H1 (cell line): ENCODE measurements at regions not wholly inside any gene's neighbourhood (a gene's known extent, or its start where the extent isn't known, plus 50 kb on each side); places are given as distances from the start of the nearest gene placed in this dataset.

Experiments used
- CTCF ChIA-PET: fragments of 300-600 bp; sonication (Branson Sonifier 250); formaldehyde crosslinking; loops from one replicate; lab custom pipeline; 2021; ENCODE audit not compliant: partially characterized antibody; lab: Charles Lee
- POLR2A ChIA-PET: fragments of 300-600 bp; sonication (Branson Sonifier 250); formaldehyde crosslinking; loops from one replicate; lab custom pipeline; 2021; ENCODE audit warnings: inconsistent platforms; ENCODE audit not compliant: partially characterized antibody; lab: Charles Lee
- DNase-seq, 2 experiments: peaks; one replicate each; pipeline versions ENCODE4 v3.0.0 to v3.0.0-alpha.2; 2010 to 2022; ENCODE audit warnings: low spot score in 2 of 2, low read depth in 1 of 2, mixed read lengths in 1 of 2
- FAIRE-seq: peaks from 2 replicates; lab custom pipeline; 2011; peaks lifted over from hg19 to GRCh38; lab: Jason Lieb, UNC
- H2AFZ ChIP-seq: 2 replicates; pipeline ENCODE4 v1.8.1; 2012; ENCODE audit warnings: low read length, inconsistent platforms
- H2AK5ac ChIP-seq: 2 replicates; pipeline ENCODE4 v1.6.1; 2013; ENCODE audit warnings: low read depth, low read length
- H2BK120ac ChIP-seq: replicated peaks from 2 replicates; pipeline ENCODE3; 2013; ENCODE audit warnings: low read depth, low read length, inconsistent platforms
- H2BK12ac ChIP-seq: 2 replicates; pipeline ENCODE4 v1.6.1; 2013; ENCODE audit warnings: low read depth, low read length
- H2BK15ac ChIP-seq: 2 replicates; pipeline ENCODE4 v1.6.1; 2013; ENCODE audit warnings: low read length
- H2BK20ac ChIP-seq: 2 replicates; pipeline ENCODE4 v1.6.1; 2013; ENCODE audit warnings: low read length
- H2BK5ac ChIP-seq: 2 replicates; pipeline ENCODE4 v1.6.1; 2013; ENCODE audit warnings: low read depth, low read length
- H3K14ac ChIP-seq: 2 replicates; pipeline ENCODE4 v1.6.1; 2013; ENCODE audit warnings: inconsistent platforms; ENCODE audit not compliant: insufficient read length
- H3K18ac ChIP-seq: 2 replicates; pipeline ENCODE4 v1.6.1; 2013; ENCODE audit warnings: low read length; ENCODE audit errors: extremely low read depth
- H3K23ac ChIP-seq: 2 replicates; pipeline ENCODE4 v1.6.1; 2013; ENCODE audit warnings: inconsistent platforms; ENCODE audit not compliant: insufficient read length
- H3K23me2 ChIP-seq: 2 replicates; pipeline ENCODE4 v1.6.1; 2013; ENCODE audit warnings: low read depth, low read length
- H3K27ac ChIP-seq: 2 replicates; pipeline ENCODE4 v1.6.1; 2011; ENCODE audit warnings: low read depth, low read length, inconsistent platforms
- H3K27me3 ChIP-seq, 4 experiments: replicated peaks in 1 of 4; 1 replicate in 1 of 4; 2 replicates in 3 of 4; pipeline versions ENCODE4 v1.6.1 to v1.8.1; 2011 to 2013; ENCODE audit warnings: low read length in 3 of 4, mild to moderate bottlenecking in 3 of 4, inconsistent platforms in 2 of 4, mixed read lengths in 2 of 4, moderate library complexity in 1 of 4; ENCODE audit not compliant: control insufficient read depth in 3 of 4, insufficient read depth in 3 of 4; ENCODE audit errors: extremely low read depth in 1 of 4
- H3K36me3 ChIP-seq, 4 experiments: 2 replicates each; pipeline versions ENCODE4 v1.6.1 to v1.8.1; 2011 to 2013; ENCODE audit warnings: mild to moderate bottlenecking in 4 of 4, low read length in 3 of 4, moderate library complexity in 2 of 4, control low read depth in 1 of 4, inconsistent platforms in 1 of 4; ENCODE audit not compliant: insufficient read depth in 4 of 4, control insufficient read depth in 2 of 4
- H3K4ac ChIP-seq: replicated peaks from 2 replicates; pipeline ENCODE3; 2013; ENCODE audit warnings: low read length, low read depth, mixed read lengths, inconsistent platforms; ENCODE audit not compliant: insufficient read length
- H3K4me1 ChIP-seq, 4 experiments: replicated peaks in 1 of 4; 1 replicate in 1 of 4; 2 replicates in 3 of 4; pipeline versions ENCODE4 v1.6.1 to v1.8.1; 2011 to 2013; ENCODE audit warnings: low read length in 3 of 4, inconsistent platforms in 2 of 4, mixed read lengths in 1 of 4; ENCODE audit not compliant: insufficient read depth in 4 of 4, control insufficient read depth in 3 of 4
- H3K4me2 ChIP-seq, 2 experiments: 2 replicates each; pipeline versions ENCODE4 v1.6.1 to v1.8.1; 2011 to 2013; ENCODE audit warnings: low read depth in 2 of 2, low read length in 2 of 2, control low read depth in 1 of 2, inconsistent platforms in 1 of 2, mild to moderate bottlenecking in 1 of 2; ENCODE audit not compliant: insufficient read depth in 1 of 2
- H3K4me3 ChIP-seq, 4 experiments: fragments of 200-600, 300-600 bp in 1 of 4; sonication (generic), shearing (Covaris generic), sonication (Bioruptor Twin) in 1 of 4; 2 replicates each; pipeline versions ENCODE4 v1.5.1 to v1.8.1; 2011 to 2016; ENCODE audit warnings: low read length in 4 of 4, low read depth in 3 of 4, control low read depth in 2 of 4, inconsistent platforms in 2 of 4, mild to moderate bottlenecking in 2 of 4, mixed read lengths in 1 of 4, moderate library complexity in 1 of 4; ENCODE audit not compliant: insufficient read depth in 2 of 4; ENCODE audit errors: extremely low read depth in 1 of 4
- H3K56ac ChIP-seq: replicated peaks from 2 replicates; pipeline ENCODE3; 2013; ENCODE audit warnings: low read depth, mild to moderate bottlenecking, mixed read lengths, low read length, inconsistent platforms; ENCODE audit not compliant: insufficient read length
- H3K79me1 ChIP-seq: 2 replicates; pipeline ENCODE4 v1.6.1; 2013; ENCODE audit warnings: low read depth, low read length, control low read depth
- H3K79me2 ChIP-seq, 2 experiments: 2 replicates each; pipeline versions ENCODE4 v1.6.1 to v1.8.1; 2012 to 2013; ENCODE audit warnings: low read length in 2 of 2, mild to moderate bottlenecking in 2 of 2, inconsistent platforms in 1 of 2; ENCODE audit not compliant: insufficient read depth in 2 of 2, control insufficient read depth in 1 of 2
- H3K9ac ChIP-seq, 4 experiments: replicated peaks in 1 of 4; 1 replicate in 1 of 4; 2 replicates in 3 of 4; pipeline versions ENCODE4 v1.6.1 to v1.8.1; 2011 to 2013; ENCODE audit warnings: low read depth in 3 of 4, low read length in 3 of 4, control low read depth in 2 of 4, mild to moderate bottlenecking in 2 of 4, moderate library complexity in 2 of 4, inconsistent platforms in 1 of 4; ENCODE audit errors: extremely low read depth in 1 of 4
- H3K9me3 ChIP-seq, 2 experiments: 2 replicates each; pipeline versions ENCODE4 v1.6.1 to v1.8.1; 2012 to 2013; ENCODE audit warnings: mild to moderate bottlenecking in 2 of 2, moderate library complexity in 2 of 2, control low read depth in 1 of 2, inconsistent platforms in 1 of 2, low read depth in 1 of 2, low read length in 1 of 2, mixed read lengths in 1 of 2; ENCODE audit not compliant: insufficient read depth in 2 of 2
- H4K20me1 ChIP-seq, 2 experiments: replicated peaks in 1 of 2; 2 replicates each; pipeline versions ENCODE3 to v1.8.1; 2011 to 2013; ENCODE audit warnings: inconsistent platforms in 2 of 2, low read length in 2 of 2, mild to moderate bottlenecking in 1 of 2; ENCODE audit not compliant: insufficient read depth in 2 of 2, control insufficient read depth in 1 of 2
- H4K5ac ChIP-seq: 2 replicates; pipeline ENCODE4 v1.6.1; 2013; ENCODE audit warnings: low read length, low read depth, mixed read lengths, inconsistent platforms; ENCODE audit not compliant: insufficient read length
- H4K8ac ChIP-seq: 2 replicates; pipeline ENCODE4 v1.8.0; 2013; ENCODE audit warnings: mild to moderate bottlenecking, moderate library complexity, low read length, inconsistent platforms; ENCODE audit not compliant: insufficient read depth; ENCODE audit errors: extremely low read depth
- H4K91ac ChIP-seq: replicated peaks from 2 replicates; pipeline ENCODE3; 2013; ENCODE audit warnings: low read length, mixed read lengths, inconsistent platforms; ENCODE audit not compliant: insufficient read length
- ASH2L ChIP-seq: fragments of 200-600, 300-600 bp; sonication (generic); IDR thresholded peaks from one replicate; pipeline ENCODE4 v1.7.1; 2017; ENCODE audit warnings: low read length
- BCL11A ChIP-seq, 2 experiments: IDR thresholded peaks; one replicate each; pipeline ENCODE4 v1.6.1; 2011; ENCODE audit warnings: low read depth in 2 of 2, low read length in 2 of 2, mild to moderate bottlenecking in 2 of 2
- CEBPB ChIP-seq: IDR thresholded peaks from 2 replicates; pipeline ENCODE4 v1.6.1; 2012; ENCODE audit warnings: low read depth, low read length
- HDAC6 ChIP-seq: IDR thresholded peaks from one replicate; pipeline ENCODE4 v1.7.1; 2012; ENCODE audit warnings: low read depth, mild to moderate bottlenecking, inconsistent platforms, low read length, moderate library complexity
- NANOG ChIP-seq: IDR thresholded peaks from 2 replicates; pipeline ENCODE4 v1.6.1; 2011; ENCODE audit warnings: low read length, low read depth, mild to moderate bottlenecking, inconsistent platforms; ENCODE audit not compliant: insufficient read depth, poor library complexity, severe bottlenecking
- SAP30 ChIP-seq: fragments of 300-600 bp; sonication (generic); IDR thresholded peaks from 2 replicates; pipeline ENCODE4 v1.7.1; 2012; ENCODE audit warnings: low read length, moderate library complexity, mild to moderate bottlenecking, inconsistent platforms; ENCODE audit not compliant: insufficient read depth, insufficient replicate concordance
- SP4 ChIP-seq: IDR thresholded peaks from 2 replicates; pipeline ENCODE4 v1.6.1; 2012; ENCODE audit warnings: low read length, inconsistent platforms
- WGBS, 2 experiments: shearing (Covaris generic) in 1 of 2; methylation state at CpG; one replicate each; pipeline versions ENCODE4 v1.1.6 to v1.1.7; 2013 to 2015; ENCODE audit warnings: low lambda C conversion rate in 2 of 2, mixed read lengths in 2 of 2, inconsistent platforms in 1 of 2, low coverage in 1 of 2, missing lambda C conversion rate in 1 of 2; ENCODE audit not compliant: insufficient replicate concordance in 2 of 2, insufficient coverage in 1 of 2, insufficient read length in 1 of 2; ENCODE audit errors: extremely low coverage in 1 of 2, missing lambda C conversion rate in 1 of 2; 5-methylcytosine and 5-hydroxymethylcytosine counted together

GRCh38 chr7:25350041-25350440 is 121.8 kb upstream of the NPVF start:
- Histone ChIP-seq H3K4me3 (no peak overlapping the region), H2BK15ac (no peak overlapping the region), H3K9me3 (no peaks in the 10 kb centered on the region), H3K56ac (no peak overlapping the region), H3K4ac (no peak overlapping the region), H3K23ac (no peak overlapping the region), H3K79me2 (no peaks in the 10 kb centered on the region), H3K9ac (no peak overlapping the region), H2AFZ (no peak overlapping the region), H3K79me1 (no peaks in the 10 kb centered on the region), H2BK12ac (no peak overlapping the region), H3K18ac (no peak overlapping the region), H4K20me1 (no peaks in the 10 kb centered on the region), H2BK5ac (no peak overlapping the region), H2BK20ac (no peak overlapping the region), H3K4me1 (no peaks in the 10 kb centered on the region), H3K23me2 (no peaks in the 10 kb centered on the region; the same call in 1 of the 2 replicates), H3K4me2 (no peak overlapping the region), H2BK120ac (no peak overlapping the region), H3K36me3 (no peaks in the 10 kb centered on the region), H2AK5ac (no peak overlapping the region), H4K5ac (no peak overlapping the region), H4K91ac (no peak overlapping the region), H3K27ac (no peak overlapping the region), H4K8ac (no peak overlapping the region), H3K27me3 (no peaks in the 10 kb centered on the region), H3K14ac (no peak overlapping the region)
- TF ChIP-seq CEBPB (no peak), NANOG (no peak), BCL11A (IDR thresholded peaks at IDR 0.05; ENCODE audit: low read depth in 2 of 2, low read length in 2 of 2) (no peak), ASH2L (no peak), SP4 (no peak), HDAC6 (no peak), SAP30 (no peak)
- 73% methylated on average over 6 of the region's 6 CpGs; no CpG with 5 or more reads in 1 of the 2 experiments for WGBS, 2 experiments
- CTCF ChIA-PET: interaction anchor here (0.7 to 1.1 kb wide), 3 partner anchors 68 to 507 kb away, joined by 3 to 4 read pairs (median 4); no protein-coding TSS in a partner anchor
- POLR2A ChIA-PET: no interaction called here
- DNase-seq (no peak), FAIRE-seq (no peak)
